Astrocyte (in vitro differentiated cells and primary cell): ENCODE measurements at regions not wholly inside any gene's neighbourhood (a gene's known extent, or its start where the extent isn't known, plus 50 kb on each side); places are given as distances from the start of the nearest gene placed in this dataset.

ENCODE experiments used
- CTCF ChIP-seq: IDR thresholded peaks from 2 replicates; pipeline ENCODE4 v1.5.1; 2011; ENCODE audit warnings: low read depth, mild to moderate bottlenecking, inconsistent platforms, low read length, moderate library complexity; ENCODE audit not compliant: insufficient read depth
- EZH2 ChIP-seq: IDR thresholded peaks from 2 replicates; pipeline ENCODE4 v1.6.1; 2012; ENCODE audit warnings: mild to moderate bottlenecking, low read length, inconsistent platforms; ENCODE audit not compliant: insufficient read depth

DNA sequence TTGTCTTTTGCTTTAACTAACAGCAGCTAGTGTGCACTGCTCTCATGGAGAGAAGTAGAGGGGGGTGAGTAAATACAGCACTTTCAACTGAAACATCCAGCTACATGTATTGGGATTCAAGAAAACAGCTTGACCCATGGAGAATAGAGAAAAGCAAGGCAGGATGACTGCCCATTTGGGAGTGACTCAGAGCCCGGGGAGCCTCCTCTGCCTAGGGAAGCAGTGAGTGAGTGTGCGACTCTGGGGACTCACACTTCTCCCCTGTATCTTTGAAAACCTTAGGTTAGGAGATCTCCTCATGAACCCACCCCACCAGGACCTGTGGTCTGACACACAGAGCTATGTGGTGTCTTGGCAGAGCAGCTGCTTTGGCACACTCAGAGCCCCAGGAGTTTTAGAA is 82.0 kb upstream of the PTGFR start:
- TF ChIP-seq EZH2 (no peak), CTCF (no peak)
